H1 (cell line): ENCODE measurements at regions not wholly inside any gene's neighbourhood (a gene's known extent, or its start where the extent isn't known, plus 50 kb on each side); places are given as distances from the start of the nearest gene placed in this dataset.

Experiments
- ASH2L ChIP-seq: fragments of 200-600, 300-600 bp; sonication (generic); IDR thresholded peaks from one replicate; pipeline ENCODE4 v1.7.1; 2017; ENCODE audit warnings: low read length
- CHD7 ChIP-seq: fragments of 300-600 bp; sonication (generic); IDR thresholded peaks from 2 replicates; pipeline ENCODE4 v1.7.1; 2012; ENCODE audit warnings: low read length, moderate library complexity, mild to moderate bottlenecking, inconsistent platforms; ENCODE audit not compliant: insufficient replicate concordance
- KDM1A ChIP-seq: fragments of 200-600, 300-600 bp; sonication (generic); IDR thresholded peaks from 2 replicates; pipeline ENCODE4 v1.7.1; 2016; ENCODE audit warnings: mild to moderate bottlenecking, low read length, borderline replicate concordance
- PHF8 ChIP-seq: fragments of 200-600 bp; sonication (generic); conservative IDR thresholded peaks from 2 replicates; pipeline ENCODE4 v1.7.1; 2012; ENCODE audit warnings: low read depth, mild to moderate bottlenecking, inconsistent platforms, low read length, moderate library complexity
- POLR2A ChIP-seq, 2 experiments: IDR thresholded peaks; 1 replicate in 1 of 2; 2 replicates in 1 of 2; pipeline ENCODE4 v1.6.1; 2011; ENCODE audit warnings: low read depth in 2 of 2, low read length in 2 of 2, mild to moderate bottlenecking in 2 of 2; ENCODE audit errors: control extremely low read depth in 1 of 2
- RFX5 ChIP-seq: IDR thresholded peaks from 2 replicates; pipeline ENCODE4 v1.6.1; 2011; ENCODE audit warnings: low read depth, low read length, improper control_type of control experiment, borderline replicate concordance
- SP4 ChIP-seq: IDR thresholded peaks from 2 replicates; pipeline ENCODE4 v1.6.1; 2012; ENCODE audit warnings: low read length, inconsistent platforms
- TEAD4 ChIP-seq: IDR thresholded peaks from 2 replicates; pipeline ENCODE4 v1.6.1; 2012; ENCODE audit warnings: low read depth, low read length, inconsistent platforms, mixed read lengths

DNA sequence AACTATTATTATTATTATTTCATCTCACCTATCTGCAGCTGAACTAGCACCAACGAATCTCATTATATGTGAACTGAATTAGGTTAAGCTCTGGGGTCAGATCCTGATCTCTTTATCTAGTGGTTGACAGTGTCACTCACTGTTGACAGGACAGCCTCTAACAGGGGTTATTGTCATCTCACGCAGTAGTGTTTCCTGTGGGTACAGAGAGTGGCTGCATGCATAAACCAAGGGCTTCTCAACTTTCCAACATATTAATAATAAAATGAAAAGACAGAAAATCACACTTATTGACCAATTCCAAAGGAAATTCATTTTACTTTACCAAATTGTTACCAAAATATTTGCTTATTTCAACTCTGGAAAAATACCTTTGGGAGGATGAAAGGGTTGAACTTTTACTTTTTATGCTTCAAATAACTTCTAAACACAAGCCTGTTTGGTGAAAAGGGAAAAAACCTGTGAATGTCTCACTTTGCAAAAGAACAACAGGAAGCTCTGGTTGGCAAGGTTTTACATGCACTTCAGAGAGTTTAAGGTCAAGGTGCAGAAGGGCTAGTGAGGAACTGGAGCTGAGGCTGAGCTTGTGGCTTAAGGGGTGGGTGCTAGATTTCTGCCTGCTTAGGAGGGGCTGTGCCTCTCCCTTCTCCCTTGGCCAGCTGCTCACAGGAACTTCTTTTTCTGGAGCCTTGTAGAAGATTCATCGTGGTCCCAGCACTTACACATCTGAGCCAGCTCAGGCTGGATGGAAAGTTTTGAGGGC lies 72.6 kb downstream of the CTAGE1 start (continued):
- TF ChIP-seq CHD7: no peak
- no peak for TF ChIP-seq SP4
- no peak for TF ChIP-seq ASH2L
- no peak for TF ChIP-seq RFX5
- no peak for TF ChIP-seq POLR2A (IDR thresholded peaks at IDR 0.05; ENCODE audit: control extremely low read depth in 1 of 2, low read depth in 2 of 2, low read length in 2 of 2)
- no peak for TF ChIP-seq TEAD4
- TF ChIP-seq PHF8: no peak
- TF ChIP-seq KDM1A: no peak
